ENCODE measurements at regions not wholly inside any gene's neighbourhood (a gene's known extent, or its start where the extent isn't known, plus 50 kb on each side); places are given as distances from the start of the nearest gene placed in this dataset.
"Not testable (repeated sequence)": the region's sequence is repeated elsewhere in the genome, so short reads cannot be mapped to it uniquely, and the experiment has no call there.

- in situ Hi-C loops (cut with MboI; ENCODE audit: low sequenced_read_pairs), result loop anchor here (25.0 kb wide), 1 partner anchor 1048 kb away; no protein-coding TSS in a partner anchor
Observed at GRCh38 chr5:52010454-52010853, 627.2 kb downstream of the ISL1 start.

GRCh38 chr5:52013523-52013922, 630.3 kb downstream of the ISL1 start:
- in situ Hi-C loops (cut with MboI; ENCODE audit: low sequenced_read_pairs), result loop anchor here (25.0 kb wide), 1 partner anchor 1051 kb away; no protein-coding TSS in a partner anchor

- in situ Hi-C loops (cut with MboI; ENCODE audit: low sequenced_read_pairs), result loop anchor here (25.0 kb wide), 1 partner anchor 1053 kb away; no protein-coding TSS in a partner anchor
Observed at GRCh38 chr5:52015760-52016159, 632.5 kb downstream of the ISL1 start.

- in situ Hi-C loops (cut with MboI; ENCODE audit: low sequenced_read_pairs), result loop anchor here (25.0 kb wide), 1 partner anchor 1055 kb away; no protein-coding TSS in a partner anchor
Observed at GRCh38 chr5:52017567-52017966, 634.3 kb downstream of the ISL1 start.

- in situ Hi-C loops (cut with MboI; ENCODE audit: low sequenced_read_pairs), result loop anchor here (25.0 kb wide), 1 partner anchor 1062 kb away; no protein-coding TSS in a partner anchor
Observed at GRCh38 chr5:52024359-52024758, 641.1 kb downstream of the ISL1 start.

GRCh38 chr5:52029836-52030235, 646.6 kb downstream of the ISL1 start:
- in situ Hi-C loops (cut with MboI; ENCODE audit: low sequenced_read_pairs), result not testable (repeated sequence)

- in situ Hi-C loops (cut with MboI; ENCODE audit: low sequenced_read_pairs), result no loop called here
Observed at GRCh38 chr5:52041842-52042241, 658.6 kb downstream of the ISL1 start.

- in situ Hi-C loops (cut with MboI; ENCODE audit: low sequenced_read_pairs), result no loop called here
Observed at GRCh38 chr5:52043137-52043536, 659.9 kb downstream of the ISL1 start.

GRCh38 chr5:52043543-52043942, 660.3 kb downstream of the ISL1 start:
- in situ Hi-C loops (cut with MboI; ENCODE audit: low sequenced_read_pairs), result no loop called here

GRCh38 chr5:52051759-52052158, 668.5 kb downstream of the ISL1 start:
- in situ Hi-C loops (cut with MboI; ENCODE audit: low sequenced_read_pairs), result no loop called here

GRCh38 chr5:52063186-52063585, 679.9 kb downstream of the ISL1 start:
- in situ Hi-C loops (cut with MboI; ENCODE audit: low sequenced_read_pairs), result no loop called here

- in situ Hi-C loops (cut with MboI; ENCODE audit: low sequenced_read_pairs), result no loop called here
Observed at GRCh38 chr5:52065182-52065581, 681.9 kb downstream of the ISL1 start.

- in situ Hi-C loops (cut with MboI; ENCODE audit: low sequenced_read_pairs), result no loop called here
Observed at GRCh38 chr5:52069997-52070396, 686.7 kb downstream of the ISL1 start.

- in situ Hi-C loops (cut with MboI; ENCODE audit: low sequenced_read_pairs), result no loop called here
Observed at GRCh38 chr5:52073993-52074689, 690.9 kb downstream of the ISL1 start.

GRCh38 chr5:52077941-52078815, 694.9 kb downstream of the ISL1 start:
- in situ Hi-C loops (cut with MboI; ENCODE audit: low sequenced_read_pairs), result no loop called here

GRCh38 chr5:52102311-52102710, 685.4 kb upstream of the ITGA1 start:
- in situ Hi-C loops (cut with MboI; ENCODE audit: low sequenced_read_pairs), result not testable (repeated sequence)

- in situ Hi-C loops (cut with MboI; ENCODE audit: low sequenced_read_pairs), result no loop called here
Observed at GRCh38 chr5:52107210-52107905, 680.4 kb upstream of the ITGA1 start.

- in situ Hi-C loops (cut with MboI; ENCODE audit: low sequenced_read_pairs), result no loop called here
Observed at GRCh38 chr5:52119768-52120167, 667.9 kb upstream of the ITGA1 start.

GRCh38 chr5:52132053-52132452, 655.7 kb upstream of the ITGA1 start:
- in situ Hi-C loops (cut with MboI; ENCODE audit: low sequenced_read_pairs), result no loop called here

GRCh38 chr5:52134013-52134650, 653.6 kb upstream of the ITGA1 start:
- in situ Hi-C loops (cut with MboI; ENCODE audit: low sequenced_read_pairs), result no loop called here
